ENCODE measurements at regions not wholly inside any gene's neighbourhood (a gene's known extent, or its start where the extent isn't known, plus 50 kb on each side); places are given as distances from the start of the nearest gene placed in this dataset.

GRCh38 chr5:82967072-82967471 is 110.1 kb downstream of the TMEM167A start:
- Mint-ChIP-seq H3K9me3 (ENCODE audit: unreplicated experiment) (peaks cover 8% of the 10 kb centered on the region), H3K36me3 (ENCODE audit: low read depth, unreplicated experiment) (no peaks in the 10 kb centered on the region), H3K4me3 (ENCODE audit: unreplicated experiment) (no peak overlapping the region), H3K4me1 (ENCODE audit: low read depth, unreplicated experiment) (peaks cover 5% of the 10 kb centered on the region), H3K27me3 (ENCODE audit: low read depth, unreplicated experiment) (no peaks in the 10 kb centered on the region), H3K27ac (ENCODE audit: unreplicated experiment) (no peak overlapping the region)
- Histone ChIP-seq H3K4me1 (ENCODE audit: insufficient read depth, low read length) (no peaks in the 10 kb centered on the region), H3K27me3 (ENCODE audit: insufficient read depth, low read length) (no peaks in the 10 kb centered on the region), H3K4me3 (ENCODE audit: insufficient read depth, low read depth, low read length) (no peak overlapping the region), H4K20me1 (ENCODE audit: insufficient read depth, low read length) (no peaks in the 10 kb centered on the region), H3K36me3 (ENCODE audit: insufficient read depth, low read length) (no peaks in the 10 kb centered on the region), H3K9ac (ENCODE audit: low read length) (no peak overlapping the region), H3K79me2 (ENCODE audit: insufficient read depth, low read length) (no peaks in the 10 kb centered on the region), H3K4me2 (ENCODE audit: low read length) (no peak overlapping the region), H3K27ac (ENCODE audit: low read depth, low read length) (no peak overlapping the region), H3K9me3 (ENCODE audit: insufficient read depth, low read depth, low read length) (no peaks in the 10 kb centered on the region), H2AFZ (ENCODE audit: low read depth, low read length) (no peak overlapping the region)
- FAIRE-seq (no peak), DNase-seq (ENCODE audit: low read depth) (no peak)
- TF ChIP-seq CTCF (IDR thresholded peaks at IDR 0.05; ENCODE audit: insufficient read depth, low read depth, low read length) (no peak), EZH2 (IDR thresholded peaks at IDR 0.05; ENCODE audit: insufficient read depth, low read length) (no peak)

- Mint-ChIP-seq H3K9me3 (ENCODE audit: unreplicated experiment) (peaks cover 4% of the 10 kb centered on the region), H3K27ac (ENCODE audit: unreplicated experiment) (no peak overlapping the region), H3K4me1 (ENCODE audit: low read depth, unreplicated experiment) (no peaks in the 10 kb centered on the region), H3K27me3 (ENCODE audit: low read depth, unreplicated experiment) (no peaks in the 10 kb centered on the region), H3K36me3 (ENCODE audit: low read depth, unreplicated experiment) (no peaks in the 10 kb centered on the region), H3K4me3 (ENCODE audit: unreplicated experiment) (no peak overlapping the region)
- H3K4me2 ChIP-seq (ENCODE audit: low read length): no peak overlapping the region
- DNase-seq (ENCODE audit: low read depth) (no peak), FAIRE-seq (no peak)
- H3K79me2 ChIP-seq (ENCODE audit: insufficient read depth, low read length): no peaks in the 10 kb centered on the region
- H3K27me3 ChIP-seq (ENCODE audit: insufficient read depth, low read length): no peaks in the 10 kb centered on the region
- no peak overlapping the region for H3K4me3 ChIP-seq (ENCODE audit: insufficient read depth, low read depth, low read length)
- H3K4me1 ChIP-seq (ENCODE audit: insufficient read depth, low read length): no peaks in the 10 kb centered on the region
- no peaks in the 10 kb centered on the region for H3K36me3 ChIP-seq (ENCODE audit: insufficient read depth, low read length)
- H3K9ac ChIP-seq (ENCODE audit: low read length): no peak overlapping the region
- no peaks in the 10 kb centered on the region for H4K20me1 ChIP-seq (ENCODE audit: insufficient read depth, low read length)
- H2AFZ ChIP-seq (ENCODE audit: low read depth, low read length): no peak overlapping the region
- no peaks in the 10 kb centered on the region for H3K9me3 ChIP-seq (ENCODE audit: insufficient read depth, low read depth, low read length)
- no peak overlapping the region for H3K27ac ChIP-seq (ENCODE audit: low read depth, low read length)
- no peak for TF ChIP-seq CTCF (IDR thresholded peaks at IDR 0.05; ENCODE audit: insufficient read depth, low read depth, low read length)
- no peak for TF ChIP-seq EZH2 (IDR thresholded peaks at IDR 0.05; ENCODE audit: insufficient read depth, low read length)
Measured at GRCh38 chr5:82959466-82959865, 117.7 kb downstream of the TMEM167A start.

GRCh38 chr5:82956600-82956999 is 120.6 kb downstream of the TMEM167A start:
- FAIRE-seq (no peak), DNase-seq (ENCODE audit: low read depth) (no peak)
- Mint-ChIP-seq H3K27ac (ENCODE audit: unreplicated experiment) (no peak overlapping the region), H3K4me1 (ENCODE audit: low read depth, unreplicated experiment) (no peaks in the 10 kb centered on the region), H3K27me3 (ENCODE audit: low read depth, unreplicated experiment) (no peaks in the 10 kb centered on the region), H3K4me3 (ENCODE audit: unreplicated experiment) (no peak overlapping the region), H3K36me3 (ENCODE audit: low read depth, unreplicated experiment) (no peaks in the 10 kb centered on the region), H3K9me3 (ENCODE audit: unreplicated experiment) (peaks cover 6% of the 10 kb centered on the region)
- Histone ChIP-seq H4K20me1 (ENCODE audit: insufficient read depth, low read length) (no peaks in the 10 kb centered on the region), H3K4me3 (ENCODE audit: insufficient read depth, low read depth, low read length) (no peak overlapping the region), H3K27me3 (ENCODE audit: insufficient read depth, low read length) (no peaks in the 10 kb centered on the region), H3K9ac (ENCODE audit: low read length) (no peak overlapping the region), H3K4me2 (ENCODE audit: low read length) (no peak overlapping the region), H3K27ac (ENCODE audit: low read depth, low read length) (no peak overlapping the region), H2AFZ (ENCODE audit: low read depth, low read length) (no peak overlapping the region), H3K4me1 (ENCODE audit: insufficient read depth, low read length) (no peaks in the 10 kb centered on the region), H3K79me2 (ENCODE audit: insufficient read depth, low read length) (no peaks in the 10 kb centered on the region), H3K36me3 (ENCODE audit: insufficient read depth, low read length) (no peaks in the 10 kb centered on the region), H3K9me3 (ENCODE audit: insufficient read depth, low read depth, low read length) (no peaks in the 10 kb centered on the region)
- TF ChIP-seq CTCF (IDR thresholded peaks at IDR 0.05; ENCODE audit: insufficient read depth, low read depth, low read length) (no peak), EZH2 (IDR thresholded peaks at IDR 0.05; ENCODE audit: insufficient read depth, low read length) (no peak)
